HepG2 (cell line): ENCODE measurements at regions not wholly inside any gene's neighbourhood (a gene's known extent, or its start where the extent isn't known, plus 50 kb on each side); places are given as distances from the start of the nearest gene placed in this dataset.

Experiments
- CHD2 ChIP-seq: IDR thresholded peaks from 2 replicates; pipeline ENCODE4 v1.6.1; 2011; ENCODE audit warnings: low read depth, low read length, improper control_type of control experiment
- DZIP1 ChIP-seq: sonication (generic); formaldehyde crosslinking; IDR thresholded peaks from 2 replicates; pipeline ENCODE4 v1.5.0; 2020; ENCODE audit warnings: mild to moderate bottlenecking, missing genetic modification reagents
- FOXO1 ChIP-seq: sonication (generic); formaldehyde crosslinking; IDR thresholded peaks from 2 replicates; pipeline ENCODE4 v1.4.0; 2020; ENCODE audit warnings: missing genetic modification reagents
- HOMEZ ChIP-seq: IDR thresholded peaks from 2 replicates; pipeline ENCODE4 v1.6.1; 2016; ENCODE audit warnings: low read depth
- JUN ChIP-seq: sonication (generic); formaldehyde crosslinking; IDR thresholded peaks from 2 replicates; pipeline ENCODE4 v1.4.0; 2020; ENCODE audit warnings: mild to moderate bottlenecking, missing genetic modification reagents
- MBNL3 ChIP-seq: fragments of 250-450 bp; sonication (Bioruptor Pico); conservative IDR thresholded peaks from 2 replicates; pipeline ENCODE4 v1.8.0; 2022; ENCODE audit warnings: mild to moderate bottlenecking, inconsistent platforms
- MEIS2 ChIP-seq: sonication (generic); formaldehyde crosslinking; IDR thresholded peaks from 2 replicates; pipeline ENCODE4 v1.9.0; 2021; ENCODE audit warnings: mild to moderate bottlenecking, missing genetic modification reagents
- NFYB ChIP-seq: sonication (generic); formaldehyde crosslinking; IDR thresholded peaks from 2 replicates; pipeline ENCODE4 v1.4.0; 2020; ENCODE audit warnings: missing genetic modification reagents
- NFYC ChIP-seq: IDR thresholded peaks from 2 replicates; pipeline ENCODE4 v1.6.1; 2016; ENCODE audit warnings: missing genetic modification reagents, missing compliant biosample characterization
- NKX3-1 ChIP-seq: sonication (generic); formaldehyde crosslinking; IDR thresholded peaks from 2 replicates; pipeline ENCODE4 v1.5.0; 2020; ENCODE audit warnings: missing genetic modification reagents
- SNRNP70 ChIP-seq: fragments of 200-400 bp; formaldehyde crosslinking; IDR thresholded peaks from 2 replicates; pipeline ENCODE4 v1.6.1; 2017; ENCODE audit warnings: mild to moderate bottlenecking, low read depth, low read length, moderate library complexity
- TCF12 ChIP-seq, 2 experiments: fragments of 450-650 bp in 1 of 2; sonication (generic) in 1 of 2; formaldehyde crosslinking in 1 of 2; IDR thresholded peaks; 2 replicates each; pipeline versions ENCODE4 v1.6.1 to v1.8.0; 2017 to 2022; ENCODE audit warnings: antibody characterized with exemption in 1 of 2, mild to moderate bottlenecking in 1 of 2, missing genetic modification reagents in 1 of 2, moderate library complexity in 1 of 2
- ZBTB20 ChIP-seq: sonication (generic); formaldehyde crosslinking; IDR thresholded peaks from 2 replicates; pipeline ENCODE4 v1.8.1; 2023; ENCODE audit warnings: missing genetic modification reagents, low read depth, mild to moderate bottlenecking, borderline replicate concordance
- ZMAT3 ChIP-seq: sonication (generic); formaldehyde crosslinking; conservative IDR thresholded peaks from 2 replicates; pipeline ENCODE4 v1.7.0; 2021; ENCODE audit warnings: missing genetic modification reagents
- ZNF275 ChIP-seq: sonication (generic); formaldehyde crosslinking; IDR thresholded peaks from 2 replicates; pipeline ENCODE4 v1.8.0; 2022; ENCODE audit warnings: missing genetic modification reagents, mild to moderate bottlenecking, inconsistent platforms, borderline replicate concordance
- ZNF432 ChIP-seq: sonication (generic); formaldehyde crosslinking; IDR thresholded peaks from 2 replicates; pipeline ENCODE4 v1.5.0; 2020; ENCODE audit warnings: missing genetic modification reagents, mild to moderate bottlenecking, borderline replicate concordance
- ZNF563 ChIP-seq: sonication (generic); formaldehyde crosslinking; IDR thresholded peaks from 2 replicates; pipeline ENCODE4 v1.8.0; 2022; ENCODE audit warnings: mild to moderate bottlenecking, moderate library complexity, missing genetic modification reagents
- TF ChIP-seq, protein P1 (sequence below): sonication (generic); formaldehyde crosslinking; IDR thresholded peaks from 2 replicates; pipeline ENCODE4 v1.8.0; 2022; ENCODE audit warnings: mild to moderate bottlenecking, missing genetic modification reagents
- TF ChIP-seq, protein P2 (sequence below): sonication (generic); formaldehyde crosslinking; IDR thresholded peaks from 2 replicates; pipeline ENCODE4 v1.4.0; 2020; ENCODE audit warnings: missing genetic modification reagents

DNA sequence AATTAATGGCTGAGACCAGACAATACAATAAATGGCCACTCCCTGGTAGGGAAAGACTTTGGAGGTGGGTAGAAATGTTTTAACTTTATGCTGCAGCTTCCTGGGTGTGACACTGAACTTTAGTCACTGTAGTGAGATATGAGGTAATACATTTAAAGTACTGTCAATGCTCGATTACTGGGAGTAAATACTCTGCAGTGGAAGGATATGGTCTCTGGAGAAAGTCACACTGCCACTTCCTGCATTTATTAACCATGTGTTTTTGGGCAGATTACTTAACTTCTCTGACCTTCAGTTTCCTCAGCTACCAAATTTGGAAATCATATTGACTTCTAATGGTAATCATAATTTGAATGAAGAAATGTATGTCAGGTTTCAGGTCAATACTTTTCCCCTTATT lies 317.1 kb upstream of the TGFBR2 start (continued):
- TF ChIP-seq NKX3-1 (CRISPR knock-in tag): peak; percentile 59; the same call in 1 of the 2 replicates
- TF ChIP-seq HOMEZ (CRISPR knock-in tag): peak; percentile 98
- TF ChIP-seq NFYC (CRISPR knock-in tag): no peak
- no peak for TF ChIP-seq ZMAT3 (CRISPR knock-in tag)
- no peak for TF ChIP-seq SNRNP70
- TF ChIP-seq, protein P1, sequence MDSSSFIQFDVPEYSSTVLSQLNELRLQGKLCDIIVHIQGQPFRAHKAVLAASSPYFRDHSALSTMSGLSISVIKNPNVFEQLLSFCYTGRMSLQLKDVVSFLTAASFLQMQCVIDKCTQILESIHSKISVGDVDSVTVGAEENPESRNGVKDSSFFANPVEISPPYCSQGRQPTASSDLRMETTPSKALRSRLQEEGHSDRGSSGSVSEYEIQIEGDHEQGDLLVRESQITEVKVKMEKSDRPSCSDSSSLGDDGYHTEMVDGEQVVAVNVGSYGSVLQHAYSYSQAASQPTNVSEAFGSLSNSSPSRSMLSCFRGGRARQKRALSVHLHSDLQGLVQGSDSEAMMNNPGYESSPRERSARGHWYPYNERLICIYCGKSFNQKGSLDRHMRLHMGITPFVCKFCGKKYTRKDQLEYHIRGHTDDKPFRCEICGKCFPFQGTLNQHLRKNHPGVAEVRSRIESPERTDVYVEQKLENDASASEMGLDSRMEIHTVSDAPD (CRISPR knock-in tag): no peak
- TF ChIP-seq, protein P2, sequence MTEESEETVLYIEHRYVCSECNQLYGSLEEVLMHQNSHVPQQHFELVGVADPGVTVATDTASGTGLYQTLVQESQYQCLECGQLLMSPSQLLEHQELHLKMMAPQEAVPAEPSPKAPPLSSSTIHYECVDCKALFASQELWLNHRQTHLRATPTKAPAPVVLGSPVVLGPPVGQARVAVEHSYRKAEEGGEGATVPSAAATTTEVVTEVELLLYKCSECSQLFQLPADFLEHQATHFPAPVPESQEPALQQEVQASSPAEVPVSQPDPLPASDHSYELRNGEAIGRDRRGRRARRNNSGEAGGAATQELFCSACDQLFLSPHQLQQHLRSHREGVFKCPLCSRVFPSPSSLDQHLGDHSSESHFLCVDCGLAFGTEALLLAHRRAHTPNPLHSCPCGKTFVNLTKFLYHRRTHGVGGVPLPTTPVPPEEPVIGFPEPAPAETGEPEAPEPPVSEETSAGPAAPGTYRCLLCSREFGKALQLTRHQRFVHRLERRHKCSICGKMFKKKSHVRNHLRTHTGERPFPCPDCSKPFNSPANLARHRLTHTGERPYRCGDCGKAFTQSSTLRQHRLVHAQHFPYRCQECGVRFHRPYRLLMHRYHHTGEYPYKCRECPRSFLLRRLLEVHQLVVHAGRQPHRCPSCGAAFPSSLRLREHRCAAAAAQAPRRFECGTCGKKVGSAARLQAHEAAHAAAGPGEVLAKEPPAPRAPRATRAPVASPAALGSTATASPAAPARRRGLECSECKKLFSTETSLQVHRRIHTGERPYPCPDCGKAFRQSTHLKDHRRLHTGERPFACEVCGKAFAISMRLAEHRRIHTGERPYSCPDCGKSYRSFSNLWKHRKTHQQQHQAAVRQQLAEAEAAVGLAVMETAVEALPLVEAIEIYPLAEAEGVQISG (CRISPR knock-in tag): no peak
- no peak for TF ChIP-seq MEIS2 (CRISPR knock-in tag)
- TF ChIP-seq ZNF432 (CRISPR knock-in tag): no peak
- TF ChIP-seq NFYB (CRISPR knock-in tag): no peak
- no peak for TF ChIP-seq ZNF563 (CRISPR knock-in tag)
- no peak for TF ChIP-seq JUN (CRISPR knock-in tag)
- TF ChIP-seq ZBTB20 (CRISPR knock-in tag): peak; percentile 50; the same call in 1 of the 2 replicates
- peak; percentile 37; the same call in 1 of the 2 replicates for TF ChIP-seq FOXO1 (CRISPR knock-in tag)
- no peak for TF ChIP-seq MBNL3
- no peak for TF ChIP-seq TCF12 (IDR thresholded peaks at IDR 0.05)
- TF ChIP-seq TCF12 (CRISPR knock-in tag; IDR thresholded peaks at IDR 0.05): peak; percentile 74; the same call in 1 of the 2 replicates
- no peak for TF ChIP-seq CHD2
- TF ChIP-seq DZIP1 (CRISPR knock-in tag): no peak
- no peak for TF ChIP-seq ZNF275 (CRISPR knock-in tag)
